Natural killer cell (primary cell): ENCODE measurements at regions not wholly inside any gene's neighbourhood (a gene's known extent, or its start where the extent isn't known, plus 50 kb on each side); places are given as distances from the start of the nearest gene placed in this dataset.

ENCODE experiments used
- ATAC-seq, 3 donors: fragments of 150-1000 bp in 2 of 3; fragments of 200-7000 bp in 1 of 3; cut with Tn5 transposase; 1 replicate in 1 of 3; 2 replicates in 2 of 3; pipeline ENCODE4 v1.10.0; 2021; ENCODE audit warnings: mild to moderate bottlenecking in 2 of 3, moderate library complexity in 2 of 3
- DNase-seq, 2 donors: peaks; one replicate each; pipeline versions ENCODE4 v3.0.0 to v3.0.0-alpha.2; 2013 to 2021; ENCODE audit warnings: mixed read lengths in 1 of 2
- H3K27ac ChIP-seq: one replicate; pipeline ENCODE4 v1.5.1; 2013; ENCODE audit warnings: mild to moderate bottlenecking, low read length
- H3K27me3 ChIP-seq: one replicate; pipeline ENCODE4 v1.6.1; 2013; ENCODE audit warnings: low read length; ENCODE audit not compliant: control insufficient read depth, insufficient read depth
- H3K36me3 ChIP-seq: one replicate; pipeline ENCODE4 v1.6.1; 2013; ENCODE audit warnings: low read length; ENCODE audit not compliant: control insufficient read depth, insufficient read depth
- H3K4me1 ChIP-seq: one replicate; pipeline ENCODE4 v1.6.1; 2013; ENCODE audit warnings: low read length; ENCODE audit not compliant: control insufficient read depth, insufficient read depth
- H3K4me3 ChIP-seq: one replicate; pipeline ENCODE4 v1.5.1; 2013; ENCODE audit warnings: low read length
- H3K9me3 ChIP-seq: one replicate; pipeline ENCODE4 v1.6.1; 2013; ENCODE audit warnings: low read length; ENCODE audit not compliant: control insufficient read depth, insufficient read depth
- H3K27ac Mint-ChIP-seq, 2 donors: one replicate each; pipeline ENCODE4 v1.8.0; 2022; ENCODE audit warnings: mild to moderate bottlenecking in 2 of 2, mixed read lengths in 2 of 2, moderate library complexity in 1 of 2
- H3K27me3 Mint-ChIP-seq, 2 donors: one replicate each; pipeline ENCODE4 v1.8.0; 2022; ENCODE audit warnings: low read depth in 2 of 2, mixed read lengths in 2 of 2
- H3K36me3 Mint-ChIP-seq: one replicate; pipeline ENCODE4 v1.8.0; 2022; ENCODE audit warnings: mixed read lengths
- H3K4me1 Mint-ChIP-seq, 2 donors: one replicate each; pipeline ENCODE4 v1.8.0; 2022; ENCODE audit warnings: mixed read lengths in 2 of 2
- H3K4me3 Mint-ChIP-seq: one replicate; pipeline ENCODE4 v1.8.0; 2022; ENCODE audit warnings: mild to moderate bottlenecking, moderate library complexity, mixed read lengths
- H3K9me3 Mint-ChIP-seq, 2 donors: one replicate each; pipeline ENCODE4 v1.8.0; 2022; ENCODE audit warnings: mixed read lengths in 2 of 2
- CTCF ChIP-seq: fragments of 200-600 bp; IDR thresholded peaks from one replicate; pipeline ENCODE4 v1.8.0; 2022; ENCODE audit warnings: antibody characterized with exemption
- WGBS: methylation state at CpG from one replicate; pipeline ENCODE4 v1.1.7; 2013; ENCODE audit warnings: missing lambda C conversion rate; ENCODE audit not compliant: insufficient coverage; 5-methylcytosine and 5-hydroxymethylcytosine counted together
- intact Hi-C: fragments of 100-400 bp; cut with micrococcal nuclease; formaldehyde crosslinking; loops from one replicate; pipeline ENCODE4 v1.14.2; 2022

GRCh38 chr5:24161559-24161958 lies 483.2 kb downstream of the CDH10 start:
- Mint-ChIP-seq H3K4me1 (no peaks in the 10 kb centered on the region), H3K9me3 (peaks cover 26 to 29% of the 10 kb centered on the region in 2 donors), H3K27me3 (no peaks in the 10 kb centered on the region), H3K4me3 (no peak overlapping the region), H3K27ac (no peak overlapping the region), H3K36me3 (peaks cover 14% of the 10 kb centered on the region)
- Histone ChIP-seq H3K4me1 (no peaks in the 10 kb centered on the region), H3K27me3 (no peaks in the 10 kb centered on the region), H3K27ac (no peak overlapping the region), H3K9me3 (no peaks in the 10 kb centered on the region), H3K4me3 (no peak overlapping the region), H3K36me3 (no peaks in the 10 kb centered on the region)
- WGBS = no CpG with 5 or more reads among the region's 2 CpGs
- intact Hi-C loops = no loop called here
- no peak for ATAC-seq
- no peak for DNase-seq
- TF ChIP-seq CTCF = no peak

GRCh38 chr5:24162343-24162742 lies 482.4 kb downstream of the CDH10 start:
- Mint-ChIP-seq H3K9me3 (peaks cover 26 to 29% of the 10 kb centered on the region in 2 donors), H3K36me3 (peaks cover 14% of the 10 kb centered on the region), H3K4me1 (no peaks in the 10 kb centered on the region), H3K4me3 (no peak overlapping the region), H3K27ac (no peak overlapping the region), H3K27me3 (no peaks in the 10 kb centered on the region)
- Histone ChIP-seq H3K4me1 (no peaks in the 10 kb centered on the region), H3K27me3 (no peaks in the 10 kb centered on the region), H3K27ac (no peak overlapping the region), H3K36me3 (no peaks in the 10 kb centered on the region), H3K4me3 (no peak overlapping the region), H3K9me3 (no peaks in the 10 kb centered on the region)
- ATAC-seq = no peak
- DNase-seq = no peak
- TF ChIP-seq CTCF = no peak
- intact Hi-C loops = no loop called here

GRCh38 chr5:24163091-24163490 lies 481.7 kb downstream of the CDH10 start:
- H3K9me3 ChIP-seq = no peaks in the 10 kb centered on the region
- 77% methylated on average over 2 of the region's 2 CpGs for WGBS
- no peak overlapping the region for H3K4me3 ChIP-seq
- H3K27ac ChIP-seq = no peak overlapping the region
- TF ChIP-seq CTCF = no peak
- no peaks in the 10 kb centered on the region for H3K4me1 ChIP-seq
- Mint-ChIP-seq H3K36me3 (peaks cover 14% of the 10 kb centered on the region), H3K4me1 (no peaks in the 10 kb centered on the region), H3K9me3 (peaks cover 29% of the 10 kb centered on the region in 2 donors), H3K27me3 (no peaks in the 10 kb centered on the region), H3K4me3 (no peak overlapping the region), H3K27ac (no peak overlapping the region)
- no peaks in the 10 kb centered on the region for H3K36me3 ChIP-seq
- intact Hi-C loops = no loop called here
- ATAC-seq = no peak
- no peak for DNase-seq
- no peaks in the 10 kb centered on the region for H3K27me3 ChIP-seq

- H3K36me3 Mint-ChIP-seq = no peaks in the 10 kb centered on the region
- DNase-seq (no peak), ATAC-seq (no peak)
- H3K4me3 ChIP-seq = no peak overlapping the region
- no peaks in the 10 kb centered on the region for H3K9me3 ChIP-seq
- no peaks in the 10 kb centered on the region for H3K36me3 ChIP-seq
- H3K27ac Mint-ChIP-seq = no peak overlapping the region
- no peaks in the 10 kb centered on the region for H3K27me3 Mint-ChIP-seq
- H3K9me3 Mint-ChIP-seq = peaks cover 15 to 20% of the 10 kb centered on the region in 2 donors
- TF ChIP-seq CTCF = no peak
- no peaks in the 10 kb centered on the region for H3K27me3 ChIP-seq
- intact Hi-C loops = no loop called here
- H3K4me3 Mint-ChIP-seq = no peak overlapping the region
- no peaks in the 10 kb centered on the region for H3K4me1 ChIP-seq
- no peak overlapping the region for H3K27ac ChIP-seq
- no peaks in the 10 kb centered on the region for H3K4me1 Mint-ChIP-seq
These were observed 477.0 kb downstream of the CDH10 start for GRCh38 chr5:24167806-24168205.
